GM18526 (cell line): ENCODE measurements at regions not wholly inside any gene's neighbourhood (a gene's known extent, or its start where the extent isn't known, plus 50 kb on each side); places are given as distances from the start of the nearest gene placed in this dataset.

Experiments used
- POLR2A ChIP-seq: IDR thresholded peaks from 3 replicates; pipeline ENCODE4 v1.6.1; 2011; ENCODE audit not compliant: insufficient read length; ENCODE audit errors: extremely low read depth

GRCh38 chr2:2715036-2715818 lies 384.2 kb upstream of the MYT1L start:
- no peak for TF ChIP-seq POLR2A

GRCh38 chr2:2714408-2714807 lies 383.3 kb upstream of the MYT1L start:
- TF ChIP-seq POLR2A = no peak

- no peak for TF ChIP-seq POLR2A
Observed at GRCh38 chr2:2709431-2709770, 378.3 kb upstream of the MYT1L start.

- TF ChIP-seq POLR2A = no peak
Observed at GRCh38 chr2:2708575-2709430, 377.7 kb upstream of the MYT1L start.

GRCh38 chr2:2707206-2707991 lies 376.3 kb upstream of the MYT1L start:
- TF ChIP-seq POLR2A = no peak

GRCh38 chr2:2706306-2706705 lies 375.2 kb upstream of the MYT1L start:
- no peak for TF ChIP-seq POLR2A

GRCh38 chr2:2705871-2706270 lies 374.8 kb upstream of the MYT1L start:
- TF ChIP-seq POLR2A = no peak

GRCh38 chr2:2704428-2705090 lies 373.5 kb upstream of the MYT1L start:
- TF ChIP-seq POLR2A = no peak

- no peak for TF ChIP-seq POLR2A
Observed at GRCh38 chr2:2703762-2704427, 372.8 kb upstream of the MYT1L start.

GRCh38 chr2:2703172-2703571 lies 372.1 kb upstream of the MYT1L start:
- no peak for TF ChIP-seq POLR2A

- TF ChIP-seq POLR2A = no peak
Observed at GRCh38 chr2:2702385-2702784, 371.3 kb upstream of the MYT1L start.

GRCh38 chr2:2701813-2702212 lies 370.7 kb upstream of the MYT1L start:
- no peak for TF ChIP-seq POLR2A

- TF ChIP-seq POLR2A = no peak
Observed at GRCh38 chr2:2701176-2701781, 370.2 kb upstream of the MYT1L start.

GRCh38 chr2:2699121-2699505 lies 368.0 kb upstream of the MYT1L start:
- TF ChIP-seq POLR2A = no peak
